EL (cell line): ENCODE measurements at regions not wholly inside any gene's neighbourhood (a gene's known extent, or its start where the extent isn't known, plus 50 kb on each side); places are given as distances from the start of the nearest gene placed in this dataset.
"Not testable (repeated sequence)": the region's sequence is repeated elsewhere in the genome, so short reads cannot be mapped to it uniquely, and the experiment has no call there.

Experiments
- DNase-seq: peaks from one replicate; pipeline ENCODE4 v3.0.0-alpha.2; 2016

GRCh38 chr1:173342736-173343135 lies 134.4 kb upstream of the PRDX6 start:
- DNase-seq: no peak

GRCh38 chr1:173344034-173344743 lies 132.9 kb upstream of the PRDX6 start:
- no peak for DNase-seq

GRCh38 chr1:173347282-173347818 lies 129.8 kb upstream of the PRDX6 start:
- no peak for DNase-seq

- DNase-seq: not testable (repeated sequence)
These were observed 124.5 kb upstream of the PRDX6 start for GRCh38 chr1:173352635-173353034.

- DNase-seq: no peak
These were observed 123.8 kb upstream of the PRDX6 start for GRCh38 chr1:173353350-173353749.

GRCh38 chr1:173354937-173355280 lies 122.2 kb upstream of the PRDX6 start:
- no peak for DNase-seq

- DNase-seq: no peak
These were observed 121.7 kb upstream of the PRDX6 start for GRCh38 chr1:173355281-173356031.

GRCh38 chr1:173356191-173356762 lies 120.9 kb upstream of the PRDX6 start:
- DNase-seq: peak; percentile 29

- DNase-seq: no peak
These were observed 116.6 kb upstream of the PRDX6 start for GRCh38 chr1:173360487-173361063.

GRCh38 chr1:173362543-173362942 lies 114.6 kb upstream of the PRDX6 start:
- DNase-seq: no peak

- DNase-seq: no peak
These were observed 112.3 kb upstream of the PRDX6 start for GRCh38 chr1:173364827-173365226.

- no peak for DNase-seq
These were observed 111.8 kb upstream of the PRDX6 start for GRCh38 chr1:173365341-173365740.

GRCh38 chr1:173367136-173367535 lies 110.0 kb upstream of the PRDX6 start:
- no peak for DNase-seq

- DNase-seq: peak; percentile 29
These were observed 106.5 kb upstream of the PRDX6 start for GRCh38 chr1:173370586-173370985.

GRCh38 chr1:173376065-173376464 lies 101.1 kb upstream of the PRDX6 start:
- not testable (repeated sequence) for DNase-seq

- no peak for DNase-seq
These were observed 99.9 kb upstream of the PRDX6 start for GRCh38 chr1:173377266-173377665.

- DNase-seq: peak; percentile 8
These were observed 93.8 kb upstream of the PRDX6 start for GRCh38 chr1:173383351-173383750.

- DNase-seq: no peak
These were observed 88.8 kb upstream of the PRDX6 start for GRCh38 chr1:173388352-173388751.

GRCh38 chr1:173392895-173393658 lies 84.1 kb upstream of the PRDX6 start:
- peak; percentile 94 for DNase-seq

GRCh38 chr1:173393659-173394000 lies 83.5 kb upstream of the PRDX6 start:
- peak; percentile 68 for DNase-seq

GRCh38 chr1:173394813-173395212 lies 82.3 kb upstream of the PRDX6 start:
- DNase-seq: not testable (repeated sequence)

- no peak for DNase-seq
These were observed 81.4 kb upstream of the PRDX6 start for GRCh38 chr1:173395762-173396161.
